GM19035 (cell line): ENCODE measurements at regions not wholly inside any gene's neighbourhood (a gene's known extent, or its start where the extent isn't known, plus 50 kb on each side); places are given as distances from the start of the nearest gene placed in this dataset.

Experiments used
- ATAC-seq: cut with Tn5 transposase; IDR thresholded peaks from one replicate; pipeline ENCODE4 v1.9.1; 2021; ENCODE audit not compliant: unreplicated experiment

DNA sequence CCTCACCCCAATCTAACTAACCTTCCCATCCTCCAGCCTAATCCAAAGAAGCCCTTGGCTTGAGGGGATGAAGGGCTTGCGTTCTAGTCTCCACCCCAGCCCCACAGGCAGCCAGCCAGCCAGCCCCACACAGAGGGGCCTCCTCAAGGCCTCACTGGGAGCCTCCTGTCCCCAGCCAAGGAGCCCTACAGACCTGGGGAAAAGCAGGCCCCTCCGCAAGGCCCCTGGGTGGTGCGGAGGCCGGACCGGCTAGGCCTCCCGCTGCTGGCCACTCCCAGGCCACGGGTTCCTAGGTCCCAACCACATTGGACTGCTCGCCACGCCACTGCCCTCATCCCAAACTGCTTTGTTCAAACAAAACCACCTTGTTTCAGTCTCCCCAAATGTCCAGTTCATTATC is 78.0 kb downstream of the ZIC5 start:
- ATAC-seq = no peak

GRCh38 chr13:99892866-99893504 is 78.6 kb downstream of the ZIC5 start:
- ATAC-seq = no peak

DNA sequence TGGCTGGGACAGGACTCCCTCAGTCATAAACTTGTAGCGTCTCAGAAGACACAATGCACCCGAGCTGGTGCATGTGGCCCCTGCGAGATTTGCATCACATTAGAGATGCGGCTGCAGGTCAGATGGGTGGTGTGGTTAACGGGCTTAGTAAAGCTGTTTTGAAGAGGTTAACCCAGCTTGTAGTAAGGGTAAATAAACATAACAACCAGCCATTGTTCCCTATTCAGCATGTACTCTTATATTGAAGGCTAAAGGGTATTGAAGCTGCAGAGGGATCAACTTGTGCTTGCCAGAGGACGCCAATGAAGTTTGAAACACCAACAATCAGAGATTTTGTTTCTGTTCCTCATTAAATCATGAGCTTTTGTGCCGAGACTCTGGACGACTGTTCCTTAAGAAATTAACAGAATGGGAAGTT is 79.4 kb downstream of the ZIC5 start:
- ATAC-seq = no peak

GRCh38 chr13:99886706-99887105 is 84.9 kb downstream of the ZIC5 start:
- no peak for ATAC-seq

- no peak for ATAC-seq
These were observed 86.7 kb downstream of the ZIC5 start for GRCh38 chr13:99884913-99885312.

- ATAC-seq = no peak
These were observed 87.8 kb downstream of the ZIC5 start for GRCh38 chr13:99883805-99884204.

DNA sequence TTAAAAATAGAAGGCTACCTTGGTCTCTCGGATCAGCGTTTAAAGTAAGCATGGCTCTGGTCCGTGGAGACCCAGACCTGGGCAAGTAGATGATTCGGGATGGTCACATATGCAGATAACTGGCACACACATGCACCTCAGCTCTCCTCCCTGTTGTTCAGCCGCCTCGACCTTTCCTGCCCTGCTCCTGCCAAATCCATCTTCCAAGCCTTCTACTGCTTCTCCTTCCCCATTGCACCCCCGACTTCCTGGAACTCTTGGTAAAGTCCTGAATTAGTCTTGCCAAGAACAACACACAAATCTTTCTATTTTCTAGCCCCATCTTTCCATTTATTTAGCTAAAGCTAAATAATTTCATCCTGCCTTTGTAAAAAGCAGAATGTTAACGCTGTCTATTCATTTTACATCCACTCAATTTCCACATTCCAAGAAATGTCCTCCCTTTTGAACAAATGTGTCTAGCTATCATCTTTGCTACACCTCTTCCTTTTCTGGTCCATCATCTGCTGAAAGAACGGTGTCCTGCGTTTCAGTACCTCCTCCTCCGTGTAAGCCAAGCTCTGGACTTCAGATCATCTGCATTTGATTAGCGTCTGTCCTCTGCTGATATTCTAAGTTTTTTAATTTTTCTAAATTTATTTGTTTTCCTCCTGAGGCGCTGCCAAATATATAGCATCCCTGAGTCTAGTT is 92.5 kb downstream of the ZIC5 start:
- ATAC-seq = no peak

GRCh38 chr13:99876651-99877050 is 94.9 kb downstream of the ZIC5 start:
- no peak for ATAC-seq

DNA sequence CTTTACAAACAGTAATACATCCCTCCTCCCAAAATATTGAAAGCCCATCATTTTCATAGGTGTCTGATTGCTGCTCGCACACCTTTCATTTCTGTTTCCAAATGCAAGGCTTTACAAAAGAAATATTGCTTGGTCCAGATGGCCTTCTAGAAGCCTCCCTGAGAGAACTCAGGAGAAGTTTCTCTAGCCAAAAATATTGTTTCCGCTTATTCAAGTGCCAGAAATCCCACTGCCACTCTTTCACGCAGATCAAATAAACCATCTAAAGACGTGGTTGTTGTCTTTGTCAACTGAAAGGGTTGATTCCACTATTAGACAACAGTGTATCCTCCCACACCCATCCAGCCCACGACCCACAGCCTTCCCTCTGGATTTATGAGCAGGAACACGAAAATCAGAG is 96.2 kb downstream of the ZIC5 start:
- no peak for ATAC-seq

DNA sequence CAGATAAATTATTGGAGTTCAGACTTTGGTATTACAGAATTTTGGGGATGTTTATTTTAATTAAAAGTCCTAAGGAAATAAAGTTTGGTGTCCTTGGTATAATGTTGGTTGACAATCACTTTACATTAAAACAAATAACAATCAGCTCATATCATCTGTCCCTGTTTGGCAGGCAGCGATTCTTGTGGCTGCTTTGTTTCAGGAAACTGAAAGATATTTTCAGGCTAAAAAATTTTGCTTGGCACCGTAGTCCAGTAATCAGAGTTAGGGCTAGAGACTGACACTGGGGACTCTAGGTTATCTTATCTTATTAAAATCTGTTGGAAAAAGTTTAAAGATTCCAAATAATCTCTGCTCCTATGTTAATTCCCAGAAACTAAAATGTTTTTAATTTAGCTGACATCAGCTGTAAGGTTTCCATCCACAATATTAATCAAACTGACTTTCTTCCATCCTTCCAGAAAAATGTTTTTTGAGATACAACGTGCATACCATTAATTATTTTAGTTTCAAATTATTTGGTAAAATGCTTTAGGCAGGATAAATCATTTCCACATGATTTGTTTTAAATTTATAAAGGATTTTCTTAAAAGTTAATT is 97.6 kb downstream of the ZIC5 start:
- ATAC-seq = no peak

GRCh38 chr13:99873141-99873540 is 98.4 kb downstream of the ZIC5 start:
- no peak for ATAC-seq

- no peak for ATAC-seq
These were observed 100.2 kb downstream of the ZIC5 start for GRCh38 chr13:99871249-99871898.

- ATAC-seq = no peak
These were observed 101.0 kb downstream of the ZIC5 start for GRCh38 chr13:99870541-99870940.

DNA sequence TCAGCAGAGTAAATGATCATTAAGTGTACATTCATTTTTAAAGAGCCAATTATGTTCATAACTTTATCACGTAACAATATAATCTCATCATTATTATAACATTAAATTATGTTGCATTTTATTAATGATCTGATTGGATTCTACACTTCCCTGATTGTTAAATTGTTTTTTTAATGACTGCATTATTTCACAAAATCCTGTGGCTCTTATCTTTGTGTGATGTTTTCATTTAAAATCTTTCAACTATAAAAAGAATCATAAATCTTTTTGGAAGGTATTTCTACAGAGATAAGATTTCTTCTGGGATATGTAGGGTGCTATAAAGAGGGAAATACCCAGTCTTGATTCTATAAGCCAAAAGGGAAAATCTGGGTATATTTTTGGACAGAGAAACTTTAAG is 101.7 kb downstream of the ZIC5 start:
- ATAC-seq = no peak

GRCh38 chr13:99868767-99869166 is 102.8 kb downstream of the ZIC5 start:
- no peak for ATAC-seq

DNA sequence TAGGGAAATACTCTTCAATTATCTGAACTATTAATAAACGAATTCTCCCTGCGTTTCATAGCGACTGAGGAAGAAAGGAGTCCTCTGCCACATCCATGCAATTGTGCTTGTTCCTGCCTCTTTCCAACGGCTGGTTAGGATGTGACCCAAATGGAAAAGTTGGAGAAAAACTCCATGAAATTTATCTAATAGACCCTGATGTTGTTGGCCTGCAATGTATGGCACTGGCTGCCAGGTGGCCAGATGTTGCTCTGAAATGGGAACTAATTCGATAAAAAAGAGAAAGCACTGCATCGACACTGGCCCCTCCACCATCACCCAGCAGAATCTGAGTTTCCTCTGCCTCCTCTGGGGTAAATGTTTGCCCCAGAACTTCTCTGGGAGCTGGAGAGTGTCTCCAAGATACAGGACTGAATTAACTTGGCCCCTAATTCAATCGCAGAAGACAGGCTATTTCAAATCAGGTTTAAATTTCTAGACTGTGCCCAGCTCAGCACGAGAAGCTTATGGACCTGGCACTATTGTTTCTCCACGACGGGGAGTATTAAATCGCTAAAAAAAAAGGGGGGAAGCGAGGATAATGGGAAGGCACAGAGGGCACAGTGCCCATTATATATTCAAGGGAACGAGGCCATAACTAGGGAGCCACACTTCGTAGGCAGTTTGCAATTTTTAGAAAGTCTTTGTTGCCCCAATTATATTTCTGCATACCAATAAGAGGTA is 103.9 kb downstream of the ZIC5 start:
- no peak for ATAC-seq

GRCh38 chr13:99866781-99867180 is 104.8 kb downstream of the ZIC5 start:
- no peak for ATAC-seq

DNA sequence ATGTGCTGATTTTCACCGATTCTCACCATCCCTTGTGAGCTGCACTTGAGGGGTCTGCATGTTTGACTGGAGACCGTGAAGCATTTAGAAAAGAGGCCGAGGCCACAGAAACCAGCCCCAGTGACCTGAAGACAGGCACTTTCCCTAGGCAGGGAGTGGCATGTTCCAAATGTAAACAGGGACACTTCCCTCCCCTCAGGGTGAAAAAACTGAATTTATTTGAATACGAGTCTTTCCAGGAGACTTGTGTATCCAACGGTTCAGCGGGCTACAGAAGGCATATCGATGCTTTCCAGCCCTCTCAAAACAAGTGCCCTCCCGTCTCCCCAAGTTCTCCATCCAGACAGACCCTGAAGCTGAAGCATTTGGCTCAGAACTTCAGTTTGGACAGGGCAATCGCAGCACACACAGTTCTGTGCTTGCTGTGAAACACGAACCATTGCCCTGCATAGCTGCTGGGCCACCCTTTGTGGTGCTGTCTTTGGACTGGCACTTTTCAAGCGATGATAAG is 106.1 kb downstream of the ZIC5 start:
- ATAC-seq = no peak

- no peak for ATAC-seq
These were observed 107.0 kb downstream of the ZIC5 start for GRCh38 chr13:99864627-99864990.

DNA sequence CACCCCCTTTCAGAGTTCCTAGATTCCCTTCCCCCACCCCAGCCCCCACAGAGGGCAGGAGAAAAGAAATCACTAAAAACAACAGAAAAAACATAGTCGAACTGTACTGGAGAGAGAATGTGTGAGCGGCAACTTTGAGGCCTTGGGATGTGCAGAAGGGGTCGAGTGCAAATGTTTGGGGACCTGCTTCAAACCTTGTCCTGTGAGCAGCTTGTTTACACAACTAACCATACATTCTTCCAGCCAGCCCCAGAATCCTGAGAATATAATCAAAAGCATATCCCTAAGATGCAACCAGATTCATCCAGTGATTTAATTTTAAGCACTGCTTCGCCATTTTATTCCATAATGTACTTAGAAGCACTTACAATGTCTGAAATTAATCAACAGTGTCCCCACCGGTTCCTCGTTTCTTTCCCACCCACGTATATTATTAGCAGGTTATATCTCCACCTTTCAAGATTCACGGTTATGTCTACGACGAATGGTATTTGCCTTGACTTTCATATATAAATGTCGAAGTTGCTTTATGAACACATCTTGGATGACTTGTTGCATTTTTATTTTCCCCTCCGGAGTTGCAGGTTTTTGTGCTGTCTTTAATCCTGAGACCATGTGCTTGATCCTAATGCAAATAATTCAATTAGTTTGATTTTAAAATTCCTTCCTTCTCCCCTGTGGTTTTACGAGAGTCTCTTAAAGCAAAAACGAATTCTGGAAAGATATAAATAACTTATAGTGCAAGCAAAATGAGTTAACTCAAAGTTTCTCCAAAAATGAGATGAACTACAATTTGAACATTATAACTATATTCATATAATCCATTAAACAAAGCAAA is 107.6 kb downstream of the ZIC5 start:
- ATAC-seq = no peak
